Ascending aorta (tissue), 2 donors: ENCODE measurements at regions not wholly inside any gene's neighbourhood (a gene's known extent, or its start where the extent isn't known, plus 50 kb on each side); places are given as distances from the start of the nearest gene placed in this dataset.

ENCODE experiments used
- DNase-seq, 2 donors: peaks; one replicate each; pipeline ENCODE4 v3.0.0-alpha.2; 2019; ENCODE audit warnings: low spot score in 2 of 2
- H3K27ac ChIP-seq, 2 donors: fragments of 200-600 bp; sonication (generic); one replicate each; pipeline ENCODE4 v1.5.1; 2016 to 2017; ENCODE audit warnings: mild to moderate bottlenecking in 1 of 2
- H3K27me3 ChIP-seq: fragments of 200-600 bp; sonication (generic); one replicate; pipeline ENCODE4 v1.5.1; 2017
- H3K36me3 ChIP-seq, 2 donors: fragments of 200-600 bp; sonication (generic); one replicate each; pipeline ENCODE4 v1.5.1; 2016
- H3K4me1 ChIP-seq, 2 donors: fragments of 200-600 bp; sonication (generic); one replicate each; pipeline ENCODE4 v1.5.1; 2016 to 2017; ENCODE audit warnings: mild to moderate bottlenecking in 1 of 2
- H3K4me3 ChIP-seq, 2 donors: fragments of 200-600 bp; sonication (generic); one replicate each; pipeline ENCODE4 v1.5.1; 2016 to 2017; ENCODE audit warnings: mild to moderate bottlenecking in 1 of 2
- H3K9me3 ChIP-seq, 2 donors: fragments of 200-600 bp; sonication (generic); one replicate each; pipeline ENCODE4 v1.5.1; 2016
- CTCF ChIP-seq, 3 experiments: fragments of 200-600 bp in 2 of 3; fragments of 450-650 bp in 1 of 3; sonication (generic) in 2 of 3; IDR thresholded peaks; one replicate each; pipeline ENCODE4 v1.5.1; 2016 to 2019; ENCODE audit warnings: antibody characterized with exemption in 3 of 3, mild to moderate bottlenecking in 1 of 3, moderate library complexity in 1 of 3
- intact Hi-C: fragments of 100-400 bp; cut with DNase I; formaldehyde crosslinking; loops from one replicate; pipeline ENCODE4 v1.15.1; 2023

- intact Hi-C loops = no loop called here
- Histone ChIP-seq H3K4me1 (no peaks in the 10 kb centered on the region), H3K36me3 (no peaks in the 10 kb centered on the region), H3K4me3 (no peak overlapping the region), H3K9me3 (no peaks in the 10 kb centered on the region), H3K27ac (no peak overlapping the region), H3K27me3 (no peaks in the 10 kb centered on the region)
- DNase-seq = no peak
- no peak for TF ChIP-seq CTCF (IDR thresholded peaks at IDR 0.05)
Measured at GRCh38 chr5:158538506-158539074, 561.1 kb downstream of the EBF1 start.

GRCh38 chr5:158537366-158537765 is 562.4 kb downstream of the EBF1 start:
- intact Hi-C loops = no loop called here
- H3K27ac ChIP-seq = no peak overlapping the region
- no peak overlapping the region for H3K4me3 ChIP-seq
- H3K36me3 ChIP-seq = no peaks in the 10 kb centered on the region
- DNase-seq = no peak
- H3K4me1 ChIP-seq = no peaks in the 10 kb centered on the region
- TF ChIP-seq CTCF (IDR thresholded peaks at IDR 0.05) = no peak
- no peaks in the 10 kb centered on the region for H3K9me3 ChIP-seq
- no peaks in the 10 kb centered on the region for H3K27me3 ChIP-seq

GRCh38 chr5:158534203-158534602 is 565.5 kb downstream of the EBF1 start:
- TF ChIP-seq CTCF (IDR thresholded peaks at IDR 0.05) = no peak
- intact Hi-C loops = no loop called here
- no peak overlapping the region for H3K4me3 ChIP-seq

GRCh38 chr5:158532739-158533138 is 567.0 kb downstream of the EBF1 start:
- H3K27me3 ChIP-seq = no peaks in the 10 kb centered on the region
- no peaks in the 10 kb centered on the region for H3K36me3 ChIP-seq
- H3K9me3 ChIP-seq = no peaks in the 10 kb centered on the region
- H3K4me3 ChIP-seq = no peak overlapping the region
- no peaks in the 10 kb centered on the region for H3K4me1 ChIP-seq
- intact Hi-C loops = no loop called here
- no peak for DNase-seq
- TF ChIP-seq CTCF (IDR thresholded peaks at IDR 0.05) = no peak
- no peak overlapping the region for H3K27ac ChIP-seq

More at GRCh38 chr5:158534203-158534602, 565.5 kb downstream of the EBF1 start:
- no peak for DNase-seq
- Histone ChIP-seq H3K4me1 (no peaks in the 10 kb centered on the region), H3K27ac (no peak overlapping the region), H3K9me3 (no peaks in the 10 kb centered on the region), H3K27me3 (no peaks in the 10 kb centered on the region), H3K36me3 (no peaks in the 10 kb centered on the region)

GRCh38 chr5:158531860-158532259 is 567.9 kb downstream of the EBF1 start:
- Histone ChIP-seq H3K27me3 (no peaks in the 10 kb centered on the region), H3K4me1 (no peaks in the 10 kb centered on the region), H3K9me3 (no peaks in the 10 kb centered on the region), H3K36me3 (no peaks in the 10 kb centered on the region), H3K4me3 (no peak overlapping the region), H3K27ac (no peak overlapping the region)
- intact Hi-C loops = no loop called here
- DNase-seq = no peak
- TF ChIP-seq CTCF (IDR thresholded peaks at IDR 0.05) = no peak

GRCh38 chr5:158530115-158530514 is 569.6 kb downstream of the EBF1 start:
- H3K27ac ChIP-seq = no peak overlapping the region
- no peaks in the 10 kb centered on the region for H3K27me3 ChIP-seq
- no peaks in the 10 kb centered on the region for H3K9me3 ChIP-seq
- H3K4me1 ChIP-seq = no peaks in the 10 kb centered on the region
- intact Hi-C loops = no loop called here
- H3K36me3 ChIP-seq = no peaks in the 10 kb centered on the region
- DNase-seq = no peak
- no peak overlapping the region for H3K4me3 ChIP-seq
- TF ChIP-seq CTCF (IDR thresholded peaks at IDR 0.05) = no peak
